ENCODE measurements at regions not wholly inside any gene's neighbourhood (a gene's known extent, or its start where the extent isn't known, plus 50 kb on each side); places are given as distances from the start of the nearest gene placed in this dataset.
"Not testable (repeated sequence)": the region's sequence is repeated elsewhere in the genome, so short reads cannot be mapped to it uniquely, and the experiment has no call there.

DNA sequence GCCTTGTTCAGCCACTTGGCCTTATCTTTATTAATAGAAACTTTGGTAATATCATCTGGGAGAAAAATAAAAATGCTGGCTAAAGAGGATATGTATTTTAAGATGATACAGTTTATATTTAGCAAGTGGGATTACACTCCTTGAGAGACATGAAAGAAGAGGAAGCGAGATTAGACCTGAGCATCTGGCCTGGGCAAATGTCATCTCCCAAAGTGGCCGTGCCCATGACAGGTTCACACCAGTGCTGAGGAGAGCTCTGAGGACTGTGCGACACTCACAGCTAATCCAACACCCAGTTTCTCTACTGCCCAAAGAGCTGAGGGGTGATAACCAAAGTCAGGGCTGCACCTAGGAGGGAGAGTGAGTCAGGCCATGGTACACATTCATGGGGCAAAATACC is 121.7 kb upstream of the DUSP10 start:
- Histone ChIP-seq H3K36me3 (ENCODE audit: control insufficient read depth, insufficient read depth, low read length) (no peaks in the 10 kb centered on the region), H3K4me1 (no peaks in the 10 kb centered on the region), H3K27me3 (replicated peaks; ENCODE audit: control insufficient read depth, insufficient read depth, low read length) (no peaks in the 10 kb centered on the region), H3K9me3 (no peaks in the 10 kb centered on the region), H3K4me3 (ENCODE audit: low read depth, low read length) (no peak overlapping the region)
- no peak overlapping the region for H3K4me3 Mint-ChIP-seq (ENCODE audit: unreplicated experiment)
- H3K27ac Mint-ChIP-seq (ENCODE audit: unreplicated experiment), result no peak overlapping the region
- no peaks in the 10 kb centered on the region for H3K36me3 Mint-ChIP-seq (ENCODE audit: insufficient read depth, unreplicated experiment)
- peaks cover 3% of the 10 kb centered on the region for H3K27me3 Mint-ChIP-seq (ENCODE audit: insufficient read depth, unreplicated experiment)
- DNase-seq, result no peak
- H3K4me1 Mint-ChIP-seq (ENCODE audit: low read depth, unreplicated experiment), result no peaks in the 10 kb centered on the region
- H3K9me3 Mint-ChIP-seq (ENCODE audit: unreplicated experiment), result no peaks in the 10 kb centered on the region
- TF ChIP-seq, protein P1, sequence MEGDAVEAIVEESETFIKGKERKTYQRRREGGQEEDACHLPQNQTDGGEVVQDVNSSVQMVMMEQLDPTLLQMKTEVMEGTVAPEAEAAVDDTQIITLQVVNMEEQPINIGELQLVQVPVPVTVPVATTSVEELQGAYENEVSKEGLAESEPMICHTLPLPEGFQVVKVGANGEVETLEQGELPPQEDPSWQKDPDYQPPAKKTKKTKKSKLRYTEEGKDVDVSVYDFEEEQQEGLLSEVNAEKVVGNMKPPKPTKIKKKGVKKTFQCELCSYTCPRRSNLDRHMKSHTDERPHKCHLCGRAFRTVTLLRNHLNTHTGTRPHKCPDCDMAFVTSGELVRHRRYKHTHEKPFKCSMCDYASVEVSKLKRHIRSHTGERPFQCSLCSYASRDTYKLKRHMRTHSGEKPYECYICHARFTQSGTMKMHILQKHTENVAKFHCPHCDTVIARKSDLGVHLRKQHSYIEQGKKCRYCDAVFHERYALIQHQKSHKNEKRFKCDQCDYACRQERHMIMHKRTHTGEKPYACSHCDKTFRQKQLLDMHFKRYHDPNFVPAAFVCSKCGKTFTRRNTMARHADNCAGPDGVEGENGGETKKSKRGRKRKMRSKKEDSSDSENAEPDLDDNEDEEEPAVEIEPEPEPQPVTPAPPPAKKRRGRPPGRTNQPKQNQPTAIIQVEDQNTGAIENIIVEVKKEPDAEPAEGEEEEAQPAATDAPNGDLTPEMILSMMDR (IDR thresholded peaks at IDR 0.05; ENCODE audit: insufficient read depth in 1 of 2, low read depth in 1 of 2, low read length in 1 of 2, severe bottlenecking in 1 of 2, unreplicated experiment in 1 of 2), result no peak
- ChIA-PET CTCF (no interaction called here), POLR2A (no interaction called here)
- intact Hi-C loops (cut with micrococcal nuclease; ENCODE audit: unreplicated experiment), result no loop called here
- no TSS peak for BruUV-seq (replicated peaks)

GRCh38 chr1:221862971-221863370 is 121.1 kb upstream of the DUSP10 start:
- Mint-ChIP-seq H3K27ac (ENCODE audit: unreplicated experiment) (no peak overlapping the region), H3K4me1 (ENCODE audit: low read depth, unreplicated experiment) (no peaks in the 10 kb centered on the region), H3K9me3 (ENCODE audit: unreplicated experiment) (no peaks in the 10 kb centered on the region), H3K4me3 (ENCODE audit: unreplicated experiment) (no peak overlapping the region), H3K27me3 (ENCODE audit: insufficient read depth, unreplicated experiment) (peaks cover 6% of the 10 kb centered on the region), H3K36me3 (ENCODE audit: insufficient read depth, unreplicated experiment) (no peaks in the 10 kb centered on the region)
- H3K27me3 ChIP-seq (replicated peaks; ENCODE audit: control insufficient read depth, insufficient read depth, low read length), result no peaks in the 10 kb centered on the region
- ChIA-PET CTCF (no interaction called here), POLR2A (no interaction called here)
- TF ChIP-seq, protein P1 (IDR thresholded peaks at IDR 0.05; ENCODE audit: insufficient read depth in 1 of 2, low read depth in 1 of 2, low read length in 1 of 2, severe bottlenecking in 1 of 2, unreplicated experiment in 1 of 2), result no peak
- no TSS peak for BruUV-seq (replicated peaks)
- DNase-seq, result no peak
- no peak overlapping the region for H3K4me3 ChIP-seq (ENCODE audit: low read depth, low read length)
- H3K36me3 ChIP-seq (ENCODE audit: control insufficient read depth, insufficient read depth, low read length), result no peaks in the 10 kb centered on the region
- no peaks in the 10 kb centered on the region for H3K9me3 ChIP-seq
- no peaks in the 10 kb centered on the region for H3K4me1 ChIP-seq
- intact Hi-C loops (cut with micrococcal nuclease; ENCODE audit: unreplicated experiment), result no loop called here

DNA sequence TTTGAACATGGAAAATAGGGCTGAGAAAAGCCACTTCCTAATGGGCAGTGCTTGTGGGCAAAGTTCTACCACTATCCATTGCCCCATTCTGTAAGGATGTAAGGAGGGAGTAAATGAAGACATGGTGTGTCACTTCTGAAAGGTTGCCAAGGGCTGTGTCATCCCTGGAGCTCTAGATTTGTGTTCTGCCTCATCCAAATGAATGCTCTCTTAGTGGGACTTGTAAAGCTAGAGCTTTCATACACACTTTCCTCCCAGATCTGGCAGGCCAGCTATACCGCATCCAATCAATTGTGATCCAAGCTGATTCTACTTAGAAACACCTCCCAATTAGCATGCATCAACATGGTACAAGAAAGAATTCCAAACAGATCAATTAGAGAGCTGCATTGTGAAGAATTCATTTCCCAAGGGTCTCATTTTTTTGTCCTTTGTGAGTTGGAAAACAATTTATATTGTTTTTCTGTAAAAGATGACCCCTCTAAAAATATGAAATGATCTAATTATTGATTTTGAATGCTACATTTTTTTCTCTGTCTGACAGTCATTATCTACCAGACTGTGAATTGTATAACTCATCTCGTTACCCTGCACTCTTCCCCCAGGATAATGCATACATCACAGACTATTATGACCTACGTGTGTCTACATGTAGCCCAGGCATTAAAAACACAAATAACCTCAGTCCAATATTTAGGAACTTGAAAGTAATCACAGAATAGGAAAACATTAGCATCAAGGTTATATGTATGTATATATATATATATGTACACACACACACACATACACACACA is 117.1 kb upstream of the DUSP10 start:
- Histone ChIP-seq H3K4me3 (ENCODE audit: low read depth, low read length) (no peak overlapping the region), H3K36me3 (ENCODE audit: control insufficient read depth, insufficient read depth, low read length) (no peaks in the 10 kb centered on the region), H3K27me3 (replicated peaks; ENCODE audit: control insufficient read depth, insufficient read depth, low read length) (no peaks in the 10 kb centered on the region), H3K9me3 (no peaks in the 10 kb centered on the region), H3K4me1 (no peaks in the 10 kb centered on the region)
- H3K36me3 Mint-ChIP-seq (ENCODE audit: insufficient read depth, unreplicated experiment), result no peaks in the 10 kb centered on the region
- H3K27ac Mint-ChIP-seq (ENCODE audit: unreplicated experiment), result no peak overlapping the region
- H3K4me1 Mint-ChIP-seq (ENCODE audit: low read depth, unreplicated experiment), result no peaks in the 10 kb centered on the region
- TF ChIP-seq, protein P1 (IDR thresholded peaks at IDR 0.05; ENCODE audit: insufficient read depth in 1 of 2, low read depth in 1 of 2, low read length in 1 of 2, severe bottlenecking in 1 of 2, unreplicated experiment in 1 of 2), result no peak
- no peak for DNase-seq
- H3K9me3 Mint-ChIP-seq (ENCODE audit: unreplicated experiment), result no peaks in the 10 kb centered on the region
- CTCF ChIA-PET, result no interaction called here
- intact Hi-C loops (cut with micrococcal nuclease; ENCODE audit: unreplicated experiment), result no loop called here
- POLR2A ChIA-PET, result no interaction called here
- BruUV-seq (replicated peaks), result no TSS peak
- H3K4me3 Mint-ChIP-seq (ENCODE audit: unreplicated experiment), result no peak overlapping the region
- peaks cover 4% of the 10 kb centered on the region for H3K27me3 Mint-ChIP-seq (ENCODE audit: insufficient read depth, unreplicated experiment)

GRCh38 chr1:221857094-221857444 is 115.2 kb upstream of the DUSP10 start:
- H3K27ac Mint-ChIP-seq (ENCODE audit: unreplicated experiment); BruUV-seq (replicated peaks); H3K4me1 Mint-ChIP-seq (ENCODE audit: low read depth, unreplicated experiment); H3K27me3 Mint-ChIP-seq (ENCODE audit: insufficient read depth, unreplicated experiment); CTCF ChIA-PET; DNase-seq; H3K9me3 ChIP-seq; H3K27me3 ChIP-seq (replicated peaks; ENCODE audit: control insufficient read depth, insufficient read depth, low read length); H3K36me3 ChIP-seq (ENCODE audit: control insufficient read depth, insufficient read depth, low read length); H3K9me3 Mint-ChIP-seq (ENCODE audit: unreplicated experiment); intact Hi-C loops (cut with micrococcal nuclease; ENCODE audit: unreplicated experiment); H3K4me3 Mint-ChIP-seq (ENCODE audit: unreplicated experiment); POLR2A ChIA-PET; H3K36me3 Mint-ChIP-seq (ENCODE audit: insufficient read depth, unreplicated experiment); H3K4me3 ChIP-seq (ENCODE audit: low read depth, low read length); H3K4me1 ChIP-seq: not testable (repeated sequence)

Data from Caco-2 (cell line).